Stimulated activated CD4-positive, alpha-beta T cell treated with anti-CD3 and anti-CD28 coated beads, Interleukin-12 subunit alpha, Interleukin-12 subunit beta, amount 100 ng/mL, for 48 hours (primary cell): ENCODE measurements at regions not wholly inside any gene's neighbourhood (a gene's known extent, or its start where the extent isn't known, plus 50 kb on each side); places are given as distances from the start of the nearest gene placed in this dataset.
"Not testable (repeated sequence)": the region's sequence is repeated elsewhere in the genome, so short reads cannot be mapped to it uniquely, and the experiment has no call there.

ENCODE experiments used
- DNase-seq, 3 donors: peaks; one replicate each; pipeline ENCODE4 v3.0.0-alpha.2; 2020; ENCODE audit warnings: low read depth in 2 of 3, low spot score in 1 of 3

DNA sequence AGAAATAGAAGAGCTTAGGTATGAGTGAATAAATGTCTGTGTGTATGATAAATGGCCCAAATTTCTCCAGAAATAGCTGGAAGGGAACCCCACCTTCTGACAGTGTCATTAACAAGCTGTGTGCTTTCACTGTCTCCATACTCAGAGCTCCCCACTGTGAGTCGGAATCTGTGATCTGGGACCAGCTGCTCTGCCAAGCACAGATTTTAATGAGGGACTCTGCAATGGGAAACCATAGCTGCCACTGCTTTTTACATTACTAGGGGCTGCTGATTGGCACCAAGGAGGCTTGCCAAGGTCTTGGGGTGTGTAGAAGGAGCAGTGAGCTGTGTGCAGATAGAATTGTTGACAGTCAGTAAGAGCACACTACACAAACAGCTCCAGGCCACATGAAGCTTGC is 244.2 kb upstream of the CCDC196 start:
- DNase-seq: no peak

DNA sequence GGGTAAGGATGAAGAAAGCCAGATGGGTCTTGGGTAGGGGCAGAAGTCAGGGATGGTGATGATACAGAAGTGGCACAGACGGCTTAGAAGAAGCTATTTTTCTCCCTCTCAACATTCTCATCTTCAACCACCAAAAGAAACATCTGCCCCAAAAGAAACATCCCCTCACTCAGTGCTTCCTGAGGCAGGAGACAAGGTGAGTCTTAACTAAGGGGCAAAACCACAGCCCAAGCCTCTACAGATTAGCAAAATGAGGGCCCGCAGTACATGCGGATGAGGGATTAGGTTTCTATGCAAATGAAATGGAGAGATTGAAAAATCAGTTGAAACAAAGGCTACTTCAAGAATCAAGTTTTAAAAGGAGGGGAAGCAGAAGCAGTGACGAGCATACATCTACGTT is 241.3 kb upstream of the CCDC196 start:
- DNase-seq: no peak

DNA sequence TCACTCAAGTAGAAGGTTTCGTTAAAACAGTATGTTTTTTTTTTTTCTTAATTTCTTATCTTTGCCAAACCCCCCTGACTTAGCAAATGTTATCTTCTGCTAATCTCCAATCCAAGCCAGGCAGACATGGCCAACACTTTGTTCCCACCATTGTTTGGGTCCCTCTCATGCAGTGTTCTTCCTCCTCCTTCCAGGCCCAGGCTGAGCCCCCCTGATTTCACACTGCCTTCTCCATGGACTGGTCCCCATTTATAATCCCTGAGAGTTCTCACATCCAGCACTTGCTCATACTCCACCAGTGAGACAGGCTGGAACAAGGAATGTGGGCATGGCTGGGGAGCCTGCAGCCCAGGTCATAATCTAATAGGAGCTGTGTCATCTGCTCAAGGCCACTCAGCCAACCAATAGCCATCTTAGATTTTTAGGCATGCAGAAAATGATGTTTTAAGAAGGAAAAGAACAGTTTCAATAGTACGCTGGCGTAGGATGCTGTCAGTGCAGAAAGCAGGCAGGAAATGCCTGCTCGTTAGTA is 238.4 kb upstream of the CCDC196 start:
- no peak for DNase-seq

DNA sequence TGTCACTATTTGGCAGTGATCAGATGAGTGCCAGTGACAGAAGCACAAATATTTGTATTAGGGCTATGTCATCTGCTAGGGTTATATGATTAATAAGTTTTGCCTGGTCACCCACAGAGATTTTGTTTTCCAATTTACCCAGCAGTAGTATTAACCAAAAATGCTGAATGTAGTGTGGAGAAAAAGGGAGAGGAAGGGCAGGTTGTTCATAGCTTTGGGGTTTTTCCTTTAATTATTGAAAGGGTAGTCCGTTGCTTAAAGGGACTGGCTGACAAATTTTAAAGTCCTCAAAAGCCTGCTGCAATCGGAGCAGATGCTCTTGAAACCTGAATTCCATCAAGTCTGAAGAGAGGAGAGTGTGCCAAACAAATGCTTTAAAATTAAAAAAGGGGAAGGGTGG is 237.9 kb upstream of the CCDC196 start:
- no peak for DNase-seq

DNA sequence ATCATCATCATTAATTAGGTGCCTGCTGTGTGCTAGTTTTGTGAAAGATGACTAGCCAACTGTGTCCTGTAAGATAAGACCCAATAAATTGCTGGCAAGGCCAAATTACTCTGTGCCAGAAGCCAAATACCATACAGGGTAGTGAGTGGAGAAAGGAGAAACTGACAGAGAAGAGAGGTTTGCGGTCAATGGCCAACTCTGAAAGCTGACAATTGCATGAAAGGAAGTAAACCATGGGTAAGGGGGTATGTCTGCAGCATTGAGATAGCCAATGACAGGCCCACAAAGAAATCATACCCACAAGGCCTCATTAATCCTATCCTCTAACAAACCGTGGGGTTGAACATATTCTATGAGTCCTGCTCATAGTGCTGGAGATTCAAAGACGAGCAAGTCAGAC is 236.6 kb upstream of the CCDC196 start:
- no peak for DNase-seq

DNA sequence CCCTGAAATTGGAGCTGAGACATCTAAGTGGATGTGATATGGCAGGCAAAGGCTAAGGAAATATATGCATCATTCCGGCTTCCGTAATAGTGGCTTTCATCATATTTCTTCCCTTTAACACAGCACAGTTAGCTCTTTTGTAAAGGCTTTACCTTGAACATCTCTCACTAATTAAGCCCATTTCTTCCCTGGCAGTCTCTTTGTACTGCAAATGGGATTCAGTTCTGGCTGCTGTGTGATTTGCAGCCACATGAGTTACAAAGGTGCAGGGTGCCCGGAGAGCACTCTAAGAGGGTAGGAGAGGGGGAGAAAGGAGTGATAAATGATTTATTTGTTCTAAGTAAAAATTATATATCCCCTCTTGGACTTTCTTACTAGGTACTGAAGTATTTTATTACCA is 232.1 kb upstream of the CCDC196 start:
- DNase-seq: no peak

DNA sequence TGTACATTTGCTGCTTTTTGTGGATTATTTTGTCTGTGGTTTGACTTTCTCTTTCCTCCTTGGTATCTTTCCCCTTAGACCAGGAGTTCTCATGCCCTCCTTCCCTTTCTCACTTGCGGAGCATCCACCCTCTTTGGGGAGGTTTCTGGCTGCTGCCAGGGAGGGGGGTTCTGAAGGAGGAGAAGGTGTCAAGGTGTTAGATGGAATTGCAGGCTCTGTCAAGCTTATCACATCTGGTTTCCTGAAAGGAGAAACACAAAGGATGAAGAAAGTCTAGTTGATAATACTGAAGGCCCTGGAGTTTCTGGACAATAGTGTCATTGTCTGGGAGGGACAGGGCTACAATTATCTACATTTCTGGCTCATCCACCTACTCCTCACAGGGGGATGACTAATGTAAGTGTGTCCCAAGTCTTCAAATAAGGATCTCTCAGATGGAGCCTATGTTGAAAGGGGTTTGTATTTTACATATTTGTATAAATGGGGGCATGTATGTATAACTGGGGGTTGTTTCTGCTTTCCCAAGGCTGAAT is 217.3 kb upstream of the CCDC196 start:
- no peak for DNase-seq

DNA sequence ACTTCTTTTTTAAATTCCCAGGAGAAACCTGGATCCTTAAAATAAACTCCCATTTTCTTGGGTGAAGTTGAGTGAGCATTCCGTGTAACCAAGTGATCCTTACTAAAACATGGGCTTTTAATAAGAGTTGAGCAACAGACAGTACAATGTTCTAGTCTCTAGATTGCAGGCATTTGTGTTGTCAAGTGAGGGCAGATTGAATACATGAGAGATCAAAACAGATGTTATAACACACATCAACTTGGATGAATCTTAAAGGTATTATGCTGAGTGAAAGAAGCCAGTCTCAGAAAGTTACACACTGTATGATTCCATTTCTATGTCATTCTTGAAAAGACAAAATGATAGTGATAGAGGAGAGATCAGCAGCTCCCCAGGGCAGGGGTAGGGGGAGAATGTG is 213.9 kb upstream of the CCDC196 start:
- no peak for DNase-seq

DNA sequence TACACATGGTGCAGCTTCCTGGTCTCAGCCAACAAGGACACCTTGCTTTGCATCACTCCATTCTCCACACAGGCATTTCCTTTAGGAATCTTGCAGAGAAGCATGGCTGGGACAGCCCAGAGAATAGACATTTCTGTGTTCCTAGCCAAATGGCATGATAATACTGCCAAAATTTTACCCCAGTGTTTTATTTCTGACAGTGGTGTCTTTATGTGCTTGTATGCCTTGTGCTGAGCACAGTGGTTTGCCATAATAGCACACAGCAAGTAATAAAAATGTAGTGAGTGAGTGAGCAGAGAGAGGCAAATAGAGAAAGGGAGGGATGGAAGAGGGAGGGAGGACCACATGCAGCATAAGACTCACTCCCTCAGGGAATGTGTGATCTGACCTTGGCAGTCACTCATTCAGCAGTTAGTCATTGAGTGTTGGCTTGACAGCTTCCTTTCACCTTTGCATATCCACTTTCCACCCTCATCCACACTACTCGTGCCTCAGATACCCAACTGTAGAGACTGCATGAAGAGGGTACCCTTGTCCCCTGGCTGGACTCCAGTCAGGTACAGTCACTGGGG is 212.8 kb upstream of the CCDC196 start:
- DNase-seq: no peak

DNA sequence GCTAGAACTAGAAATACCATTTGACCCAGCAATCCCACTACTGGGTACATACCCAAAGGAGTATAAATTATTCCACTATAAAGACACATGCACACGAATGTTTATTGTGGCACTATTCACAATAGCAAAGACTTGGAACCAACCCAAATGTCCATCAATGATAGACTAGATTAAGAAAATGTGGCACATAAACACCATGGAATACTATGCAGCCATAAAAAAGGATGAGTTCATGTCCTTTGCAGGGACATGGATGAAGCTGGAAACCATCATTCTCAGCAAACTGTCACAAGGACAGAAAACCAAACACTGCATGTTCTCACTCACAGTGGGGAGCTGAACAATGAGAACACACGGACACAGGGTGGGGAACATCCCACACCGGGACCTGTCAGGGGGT is 207.8 kb upstream of the CCDC196 start:
- not testable (repeated sequence) for DNase-seq

DNA sequence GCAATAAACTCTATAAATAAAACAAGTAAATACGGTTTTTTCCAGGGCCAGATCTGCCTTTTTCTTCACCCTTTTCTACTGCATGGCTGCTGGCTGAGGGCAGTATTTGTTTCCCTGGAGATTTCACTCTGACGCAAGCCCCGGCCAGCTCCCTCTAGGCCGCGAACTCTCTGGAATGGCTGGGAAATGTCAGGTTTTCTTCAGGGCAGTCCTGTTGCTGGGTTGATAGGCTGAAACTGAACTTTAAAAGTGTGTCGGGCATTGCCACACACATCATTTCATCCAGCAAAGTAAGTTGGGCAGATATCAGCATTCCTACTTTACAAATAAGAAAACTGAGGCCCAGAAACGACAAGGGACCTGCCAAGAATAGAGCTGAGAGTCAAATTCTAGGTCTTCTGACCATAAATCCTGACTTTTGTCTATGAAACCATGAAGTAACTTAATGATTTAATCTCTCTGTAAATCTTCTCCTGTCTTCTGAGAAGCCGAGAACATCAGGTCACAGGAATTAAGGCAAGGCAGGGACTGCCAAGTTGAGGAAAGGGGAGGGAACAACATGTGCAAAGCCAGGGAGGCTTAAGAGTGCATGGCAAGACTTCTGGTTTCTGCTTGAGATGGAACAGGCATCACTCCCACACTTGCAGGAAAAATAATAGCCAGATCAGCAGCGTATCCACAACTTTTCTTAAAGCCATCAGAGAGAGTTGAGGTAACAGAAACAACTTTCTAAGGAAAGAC is 205.0 kb upstream of the CCDC196 start:
- no peak for DNase-seq

DNA sequence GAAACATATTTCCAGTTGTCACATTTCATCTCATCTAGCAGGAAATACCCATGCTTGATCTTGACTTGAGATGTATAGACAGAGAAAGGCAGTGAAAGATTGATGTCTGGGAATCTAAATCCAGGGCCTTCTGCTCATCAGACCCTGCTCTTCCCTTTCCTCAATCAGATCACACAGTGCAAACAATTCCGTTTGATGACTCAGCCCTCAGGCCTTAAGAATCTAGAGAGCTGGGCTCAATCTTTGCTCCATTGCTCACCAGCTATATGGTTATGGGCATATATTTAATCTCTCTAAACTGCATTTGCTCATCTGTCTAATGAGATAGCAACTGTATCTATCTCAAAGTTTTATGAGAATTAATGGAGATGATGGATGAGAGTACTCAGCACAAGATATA is 201.8 kb upstream of the CCDC196 start:
- no peak for DNase-seq

DNA sequence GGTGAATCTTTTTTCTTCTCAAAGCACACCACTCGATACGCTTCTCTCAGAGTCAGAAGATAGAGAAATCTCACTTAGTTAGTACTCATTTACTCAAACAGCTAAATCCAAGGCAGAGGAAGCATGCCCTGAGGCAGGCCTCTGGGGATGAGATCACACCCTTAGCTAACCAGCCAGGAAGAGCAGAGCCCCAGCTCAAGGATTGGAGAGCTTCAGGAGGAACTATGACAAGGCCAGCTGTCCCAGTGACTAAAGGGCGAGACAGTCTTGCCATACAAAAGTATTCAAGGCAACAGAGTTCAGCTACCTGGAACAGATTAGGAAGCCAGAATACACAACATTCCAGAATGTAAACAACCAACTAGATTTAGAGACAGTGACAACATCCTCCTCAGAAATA is 197.7 kb upstream of the CCDC196 start:
- DNase-seq: no peak

DNA sequence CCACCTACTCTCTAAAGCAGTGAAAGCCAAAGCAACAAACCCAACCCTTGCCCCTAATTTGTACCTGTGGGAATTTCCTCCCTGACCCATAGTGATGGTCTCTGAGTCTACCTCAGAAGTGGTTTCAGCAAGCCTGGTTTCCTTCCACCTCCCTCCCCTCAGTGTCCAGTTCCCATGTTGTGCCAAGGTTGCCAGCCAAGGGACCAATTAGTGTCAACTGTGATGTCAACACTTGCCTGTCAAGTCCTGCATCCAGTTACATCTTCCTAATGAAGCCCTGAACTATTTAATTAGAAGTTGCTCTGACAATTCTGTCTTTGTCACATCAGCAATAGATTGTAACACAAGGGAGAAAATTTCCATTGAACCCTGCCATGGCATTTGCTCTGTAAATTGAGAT is 194.4 kb upstream of the CCDC196 start:
- no peak for DNase-seq

DNA sequence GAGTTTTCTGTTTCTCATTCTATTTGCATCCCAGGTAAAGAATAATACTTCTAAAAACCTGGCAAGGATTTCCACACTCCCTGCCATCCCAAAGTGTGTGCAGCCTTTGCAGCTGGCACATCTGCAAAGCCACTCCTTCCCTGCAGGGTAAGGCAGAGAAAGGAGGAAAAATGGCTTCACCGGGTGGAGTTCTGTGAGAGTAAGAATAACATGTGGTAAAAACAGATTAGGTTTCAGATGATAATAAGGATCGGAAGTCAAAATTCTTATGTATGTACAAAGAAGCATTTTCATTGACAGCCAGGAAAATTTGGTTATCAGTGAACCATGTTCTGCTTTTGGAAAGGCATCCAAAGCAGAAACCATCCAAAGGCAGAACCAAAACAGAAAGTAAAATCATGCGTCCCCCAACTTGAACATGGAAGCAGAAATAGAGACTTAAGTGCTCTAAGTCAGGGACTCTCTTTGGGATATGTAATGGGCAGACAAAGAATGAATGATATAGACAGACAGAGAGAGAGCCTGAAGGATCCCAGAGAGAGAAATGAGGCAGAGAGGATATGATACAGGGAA is 192.6 kb upstream of the CCDC196 start:
- DNase-seq: no peak

DNA sequence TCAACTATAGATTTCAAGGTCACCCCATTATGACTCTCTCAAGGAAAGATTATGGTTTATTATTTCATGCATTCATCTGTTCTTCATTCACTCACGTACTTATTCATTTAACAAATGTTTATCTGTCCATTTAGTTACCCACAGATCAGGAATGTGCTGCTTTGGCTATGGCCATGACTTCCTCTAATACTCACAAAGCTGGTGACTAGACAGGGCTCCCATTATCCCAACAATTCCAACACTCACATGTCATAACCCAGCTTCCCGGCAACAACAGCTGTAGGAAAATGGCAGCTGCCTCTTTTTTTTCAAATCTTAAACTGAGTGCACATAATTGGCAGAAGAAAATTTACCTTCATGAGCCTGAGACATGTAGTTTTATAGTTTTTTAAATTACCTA is 190.8 kb upstream of the CCDC196 start:
- no peak for DNase-seq

DNA sequence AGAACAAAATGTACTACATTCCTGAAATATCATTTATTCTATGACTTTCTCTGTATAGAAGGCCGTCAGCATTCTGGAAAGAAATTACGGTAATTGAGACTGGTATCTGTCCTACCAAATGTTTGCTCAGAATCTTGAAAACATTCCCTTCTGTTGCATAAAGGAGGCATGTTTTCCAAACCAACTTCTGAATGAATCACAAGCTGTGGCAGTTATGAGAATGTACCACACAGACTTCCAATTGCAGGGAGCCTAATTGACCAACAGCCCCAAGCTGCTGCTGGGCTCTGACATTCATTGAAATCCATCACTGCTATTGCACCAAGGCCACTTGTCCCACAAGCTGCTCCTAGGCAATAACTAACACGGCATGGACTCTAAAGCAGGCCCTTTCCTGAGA is 185.3 kb upstream of the CCDC196 start:
- DNase-seq: no peak

DNA sequence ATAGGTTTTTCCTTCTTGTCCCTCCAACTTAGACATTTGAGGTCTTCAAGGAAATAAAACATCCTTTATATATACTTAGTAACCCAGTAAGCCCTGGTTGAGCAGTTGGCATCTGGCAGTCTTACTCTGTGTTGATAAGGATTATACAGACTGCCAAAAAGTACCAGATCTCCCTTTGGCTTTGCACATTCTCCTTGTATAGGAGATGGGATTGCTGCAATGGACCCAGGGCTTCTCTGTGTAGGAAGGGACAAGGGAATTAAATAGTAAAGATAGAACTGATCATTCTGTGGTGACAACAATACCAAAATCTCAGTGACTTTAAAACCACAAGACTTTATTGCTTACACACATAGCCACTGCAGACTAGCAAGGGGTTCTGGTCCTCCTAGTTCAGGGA is 180.1 kb upstream of the CCDC196 start:
- no peak for DNase-seq

DNA sequence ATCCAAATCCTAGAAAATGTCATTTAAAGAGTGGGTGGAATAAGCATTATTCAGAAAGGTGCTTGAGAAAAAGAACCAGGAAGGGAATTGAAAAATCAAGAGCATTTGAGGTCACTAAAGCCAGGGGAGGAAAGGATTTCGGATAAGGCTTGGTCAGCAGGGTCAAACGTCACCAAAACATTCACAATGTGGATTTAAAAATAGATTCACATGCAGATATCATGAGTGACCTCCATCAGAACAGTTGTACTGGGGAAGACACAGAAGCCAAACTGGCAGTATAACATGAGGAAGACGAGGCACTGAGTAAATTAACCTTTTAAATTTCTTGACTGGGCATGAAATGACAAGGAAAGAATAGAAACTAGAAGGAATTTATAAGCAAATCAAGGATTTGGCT is 175.1 kb upstream of the CCDC196 start:
- no peak for DNase-seq

DNA sequence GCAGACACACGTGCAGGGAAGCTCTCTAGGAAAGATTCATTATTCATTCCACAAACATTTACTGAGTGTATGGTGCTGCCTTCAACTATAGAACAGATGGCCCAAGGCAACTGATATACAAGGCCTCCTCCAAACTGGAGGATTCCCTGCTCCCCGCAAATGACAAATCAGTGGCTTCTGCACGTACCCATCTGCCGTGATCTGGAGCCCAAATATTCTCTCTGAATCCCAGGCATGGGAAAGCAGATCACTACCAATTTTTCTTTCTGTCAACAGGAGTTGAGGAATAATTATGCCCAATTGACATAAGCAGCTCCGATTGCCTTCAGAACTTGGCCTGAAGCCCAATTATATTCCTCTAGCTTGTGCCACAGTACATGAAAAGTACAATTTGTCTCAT is 174.2 kb upstream of the CCDC196 start:
- no peak for DNase-seq

DNA sequence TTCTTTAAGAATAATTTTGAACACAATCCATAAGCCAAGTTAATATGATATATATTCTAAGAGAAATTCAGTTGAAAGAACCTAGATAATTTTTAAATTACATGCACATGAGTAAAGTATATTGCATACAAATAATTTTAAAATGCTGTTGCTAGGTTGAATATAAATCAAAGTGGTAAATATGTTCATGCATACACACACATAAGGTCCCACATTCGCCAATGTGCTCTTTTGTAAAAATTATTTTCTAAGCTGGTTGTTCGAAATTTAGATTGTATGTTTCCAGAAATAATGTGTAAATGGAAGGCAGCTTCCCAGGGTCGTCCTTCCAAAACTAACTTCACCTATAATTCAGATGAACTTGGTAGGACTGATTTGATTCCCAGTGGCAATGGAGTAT is 173.7 kb upstream of the CCDC196 start:
- no peak for DNase-seq

DNA sequence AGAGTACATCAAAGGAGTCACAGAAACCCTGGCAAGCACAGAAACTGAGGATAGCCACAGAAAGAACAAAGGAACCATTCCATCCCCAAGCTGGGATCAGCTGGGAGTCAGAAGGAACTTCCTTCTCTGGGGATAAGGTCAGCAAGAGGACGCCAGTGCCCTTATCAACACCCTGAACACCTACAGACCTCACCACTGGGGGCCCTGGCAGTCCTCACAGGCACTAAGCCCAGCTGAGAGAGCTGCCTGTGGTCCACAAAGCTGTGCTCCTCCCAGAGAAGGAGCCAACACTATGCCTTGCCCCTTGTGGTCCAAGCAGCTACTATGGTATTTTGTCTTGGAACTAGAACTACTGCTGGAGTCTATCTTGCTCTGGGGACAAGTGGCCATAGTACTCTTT is 171.1 kb upstream of the CCDC196 start:
- no peak for DNase-seq
